Activated CD8-positive, alpha-beta memory T cell treated with anti-CD3 and anti-CD28 coated beads for 36 hours (primary cell): ENCODE measurements at regions not wholly inside any gene's neighbourhood (a gene's known extent, or its start where the extent isn't known, plus 50 kb on each side); places are given as distances from the start of the nearest gene placed in this dataset.

Experiments
- CTCF ChIA-PET: fragments of 350-600 bp; sonication (Branson Sonifier 250); formaldehyde crosslinking; loops from one replicate; lab custom pipeline; 2021; ENCODE audit warnings: antibody characterized with exemption; lab: Charles Lee
- POLR2A ChIA-PET: fragments of 350-600 bp; sonication (Branson Sonifier 250); formaldehyde crosslinking; loops from one replicate; lab custom pipeline; 2021; ENCODE audit warnings: antibody characterized with exemption; lab: Charles Lee

DNA sequence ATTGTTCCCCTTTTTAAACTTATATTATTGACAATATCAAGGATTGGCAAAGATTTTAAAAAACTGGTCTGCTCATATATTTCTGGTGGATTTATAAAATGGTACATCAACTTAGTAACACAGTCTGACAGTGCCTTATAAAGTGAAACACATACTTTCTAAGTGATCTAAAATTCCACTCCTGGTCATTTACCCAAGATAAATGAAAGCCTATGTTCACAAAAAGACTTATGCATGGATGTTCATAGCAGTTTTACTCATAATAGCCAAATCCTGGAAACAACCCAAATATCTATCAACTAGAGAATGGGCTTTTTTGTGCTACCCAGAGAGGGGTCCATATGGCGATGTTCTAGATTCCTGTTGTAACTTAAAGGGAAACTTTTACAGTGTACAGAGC is 222.4 kb upstream of the FAM83B start:
- ChIA-PET CTCF (no interaction called here), POLR2A (no interaction called here)

DNA sequence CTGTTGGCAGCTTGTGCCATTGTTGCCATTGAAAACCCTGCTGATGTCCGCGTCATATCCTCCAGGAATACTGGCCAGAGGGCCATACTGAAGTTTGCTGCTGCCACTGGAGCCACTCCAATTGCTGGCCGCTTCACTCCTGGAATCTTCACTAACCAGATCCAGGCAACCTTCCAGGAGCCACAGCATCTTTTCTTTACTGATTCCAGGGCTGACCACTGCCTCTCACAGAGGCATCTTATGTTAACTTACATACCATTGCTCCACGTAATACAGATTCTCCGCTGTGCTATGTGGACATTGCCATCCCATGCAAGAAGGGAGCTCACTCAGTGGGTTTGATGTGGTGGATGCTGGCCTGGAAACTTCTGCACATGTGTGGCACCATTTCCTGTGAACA is 221.8 kb upstream of the FAM83B start:
- ChIA-PET CTCF (no interaction called here), POLR2A (no interaction called here)

DNA sequence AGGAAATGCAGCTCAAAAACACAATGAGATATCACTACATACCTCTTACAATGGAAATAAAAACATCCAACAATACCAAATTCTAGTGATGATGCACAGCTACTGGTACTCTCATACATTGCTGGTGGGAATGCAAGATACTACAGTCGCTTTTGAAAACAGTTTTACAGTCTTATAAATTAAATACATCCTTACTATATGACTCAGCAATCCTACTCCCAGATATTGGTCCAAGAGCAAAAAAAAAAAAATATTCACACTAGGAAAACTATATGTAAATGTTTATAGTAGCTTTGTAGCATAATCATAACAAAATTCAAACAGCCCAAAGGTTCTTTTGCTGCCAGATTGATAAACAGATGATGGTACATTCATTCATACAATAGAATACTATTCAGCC is 217.4 kb upstream of the FAM83B start:
- ChIA-PET POLR2A (no interaction called here), CTCF (no interaction called here)

DNA sequence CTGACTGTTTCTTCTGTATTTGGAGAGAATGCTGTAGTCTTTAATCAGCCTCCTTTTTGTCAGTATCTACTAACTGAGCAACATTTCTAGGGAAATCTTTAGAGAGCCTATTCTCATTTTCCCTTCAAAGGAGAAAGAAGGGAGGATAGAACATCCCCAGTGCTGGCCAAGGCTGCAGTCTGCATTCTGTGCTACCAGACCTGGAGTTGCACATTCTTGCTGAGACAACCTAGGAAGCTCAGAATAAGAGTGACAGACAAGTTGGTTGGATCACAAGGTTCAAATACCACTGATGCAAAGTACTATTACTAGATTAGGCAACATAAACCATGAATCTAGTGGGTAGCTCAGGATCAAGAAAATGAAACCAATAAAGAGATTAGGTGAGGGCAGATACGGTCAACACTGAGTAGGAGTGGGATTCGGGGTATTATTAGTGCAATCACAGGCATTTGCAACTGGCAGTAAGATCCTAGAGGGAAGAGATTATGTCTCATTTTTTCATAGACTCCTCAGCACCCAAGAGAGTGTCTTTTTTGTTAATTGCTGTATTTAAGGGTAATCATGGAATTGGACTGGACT is 213.5 kb upstream of the FAM83B start:
- CTCF ChIA-PET, result no interaction called here
- POLR2A ChIA-PET, result no interaction called here

DNA sequence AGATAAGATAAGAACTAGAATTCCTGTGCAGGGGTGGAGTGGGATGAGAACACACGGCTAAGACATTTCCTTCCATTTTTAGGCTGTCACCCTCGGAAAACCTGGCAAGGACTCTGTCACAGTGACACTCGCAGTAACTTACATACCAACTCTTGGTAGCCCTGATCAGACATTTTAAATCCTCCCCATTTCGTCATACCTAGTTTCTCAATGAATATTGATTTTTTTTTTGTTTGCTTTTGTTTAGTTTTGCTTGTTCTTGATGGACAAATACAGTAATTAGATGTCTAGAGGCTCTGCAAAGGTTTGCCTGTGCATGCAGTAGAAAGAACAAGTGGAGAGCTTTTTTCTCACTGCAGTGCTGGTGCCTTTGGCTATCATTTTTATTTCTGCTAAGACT is 213.0 kb upstream of the FAM83B start:
- ChIA-PET CTCF (no interaction called here), POLR2A (no interaction called here)

DNA sequence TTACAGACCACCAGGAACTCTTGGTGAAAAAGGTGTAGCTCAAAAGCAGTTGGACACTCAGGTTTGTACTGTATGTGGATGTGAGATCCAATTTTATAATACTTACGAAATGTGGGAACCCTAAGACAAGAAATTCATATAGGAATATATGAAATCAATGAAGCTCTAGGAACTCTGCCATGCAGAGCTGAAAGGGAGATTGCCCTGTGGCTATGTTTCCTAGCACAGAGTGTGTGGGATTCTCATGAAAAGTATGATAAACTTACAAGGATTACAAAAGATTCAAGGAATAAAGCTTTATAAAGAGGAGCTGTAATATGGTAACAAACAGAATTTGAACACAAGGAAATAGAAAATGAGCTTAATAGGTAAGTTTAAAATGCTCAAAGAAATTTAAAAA is 205.7 kb upstream of the FAM83B start:
- ChIA-PET POLR2A (no interaction called here), CTCF (no interaction called here)

DNA sequence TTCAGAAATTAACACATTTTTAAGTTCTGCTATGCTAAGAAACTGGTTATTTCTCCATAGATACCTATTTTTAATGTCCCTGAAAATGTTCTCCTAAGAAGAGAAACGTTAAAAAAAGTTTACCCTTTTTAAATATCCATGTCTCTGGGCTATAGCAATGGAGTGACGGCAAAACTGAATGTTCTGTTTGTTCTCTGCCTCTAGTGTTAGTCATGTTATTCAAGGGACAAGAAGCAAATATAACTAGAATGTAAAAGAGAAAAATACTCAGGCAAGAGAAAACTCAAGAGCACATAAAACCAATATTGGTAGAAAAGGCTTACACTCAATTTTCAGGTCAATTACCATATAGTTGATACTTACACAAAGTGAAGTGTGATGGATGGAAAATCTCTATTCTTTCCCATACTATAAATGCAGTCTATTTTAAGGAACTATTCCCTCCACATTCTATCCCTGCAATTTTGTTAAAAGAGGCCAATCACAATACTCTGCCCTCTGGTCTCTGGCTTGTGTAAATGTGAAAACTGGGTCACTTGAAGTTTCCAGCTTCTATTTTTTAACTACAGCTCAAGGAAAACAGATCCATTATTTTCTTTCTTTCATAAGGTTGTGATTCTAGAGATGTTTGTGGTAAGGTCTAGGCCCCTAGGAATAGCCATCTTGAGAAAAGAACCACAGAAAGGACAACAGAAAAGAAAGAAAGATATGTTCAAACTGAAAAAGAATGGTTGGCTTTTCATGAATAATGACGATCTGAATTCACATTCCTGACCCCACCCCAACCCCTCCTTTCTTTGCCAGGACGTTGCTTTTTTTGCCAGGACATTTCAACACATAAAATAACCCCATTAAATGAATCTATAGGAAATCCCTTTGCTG is 200.3 kb upstream of the FAM83B start:
- POLR2A ChIA-PET, result interaction anchor here (0.6 kb wide), 1 partner anchor 15 kb away, joined by 3 read pairs; no protein-coding TSS in a partner anchor
- CTCF ChIA-PET, result no interaction called here

DNA sequence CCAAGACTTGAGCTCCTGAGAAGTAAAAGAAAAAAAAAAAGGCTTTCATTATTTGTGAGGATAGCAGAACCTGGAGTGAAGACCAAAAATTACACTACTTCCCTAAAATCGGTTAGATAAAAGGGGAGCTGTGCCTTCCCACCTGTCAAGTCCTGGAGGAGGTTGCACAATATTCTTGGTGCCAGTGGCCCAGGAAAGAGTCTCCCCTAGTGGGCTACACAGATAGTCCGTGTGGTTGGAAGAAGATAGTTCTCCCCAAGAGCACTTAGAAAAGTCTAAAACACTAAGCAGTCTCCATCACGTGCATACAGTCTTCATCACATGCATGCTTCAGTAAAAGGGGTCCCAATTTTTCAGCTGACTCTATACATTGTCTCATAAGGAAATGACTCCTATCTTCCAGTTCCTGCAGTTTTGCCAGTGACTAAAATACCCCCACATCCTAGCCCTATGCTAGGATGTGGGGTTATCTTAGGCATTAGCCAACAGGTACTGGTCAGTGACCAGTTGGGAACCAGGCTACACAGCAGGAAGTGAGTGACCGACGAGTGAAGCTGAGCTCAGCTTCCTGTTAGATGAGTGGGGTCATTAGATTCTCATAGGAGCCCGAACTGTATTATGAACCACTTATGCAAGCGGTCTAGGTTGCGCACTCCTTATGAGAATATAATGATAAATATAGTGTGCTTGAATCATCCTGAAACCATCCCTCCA is 199.5 kb upstream of the FAM83B start:
- ChIA-PET CTCF (no interaction called here), POLR2A (interaction anchor here (0.6 kb wide), 1 partner anchor 15 kb away, joined by 3 read pairs; no protein-coding TSS in a partner anchor)

DNA sequence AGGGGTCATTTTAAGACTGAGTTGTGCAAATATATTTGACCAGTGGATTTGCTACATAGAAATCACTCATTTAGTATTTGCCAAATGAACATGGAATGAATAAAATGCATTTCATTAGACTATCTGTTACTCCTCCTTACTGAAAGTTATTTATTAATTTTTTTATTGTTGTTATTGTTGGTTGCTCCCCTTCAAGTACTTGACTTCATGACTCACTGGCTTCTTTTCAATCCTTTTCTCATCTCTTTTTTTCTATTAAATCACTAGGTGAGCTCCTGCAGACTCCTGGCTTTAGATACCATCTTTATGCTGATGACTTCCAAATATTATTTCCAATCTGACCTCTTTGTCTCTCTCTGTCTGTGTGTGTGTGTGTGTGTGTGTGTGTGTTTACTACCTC is 192.2 kb upstream of the FAM83B start:
- CTCF ChIA-PET, result no interaction called here
- POLR2A ChIA-PET, result no interaction called here

DNA sequence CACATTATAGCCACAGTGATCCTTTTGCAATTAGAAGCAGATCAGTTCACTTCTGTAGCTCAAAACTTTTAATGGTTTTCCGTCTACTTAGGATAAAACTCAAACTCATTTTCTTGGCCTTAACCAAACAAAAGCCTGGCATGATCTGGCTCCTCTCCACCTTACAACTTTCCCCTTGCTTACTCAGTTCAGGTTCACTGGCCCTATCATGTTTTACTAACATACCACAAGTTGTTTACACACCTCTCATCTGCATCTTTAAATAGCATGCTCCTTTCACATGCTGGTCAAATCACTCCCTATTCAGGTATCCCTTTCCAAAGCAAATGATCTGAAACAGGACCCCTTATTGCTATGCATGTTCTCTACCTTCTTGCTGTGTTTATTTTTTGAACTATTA is 191.4 kb upstream of the FAM83B start:
- ChIA-PET POLR2A (no interaction called here), CTCF (no interaction called here)

DNA sequence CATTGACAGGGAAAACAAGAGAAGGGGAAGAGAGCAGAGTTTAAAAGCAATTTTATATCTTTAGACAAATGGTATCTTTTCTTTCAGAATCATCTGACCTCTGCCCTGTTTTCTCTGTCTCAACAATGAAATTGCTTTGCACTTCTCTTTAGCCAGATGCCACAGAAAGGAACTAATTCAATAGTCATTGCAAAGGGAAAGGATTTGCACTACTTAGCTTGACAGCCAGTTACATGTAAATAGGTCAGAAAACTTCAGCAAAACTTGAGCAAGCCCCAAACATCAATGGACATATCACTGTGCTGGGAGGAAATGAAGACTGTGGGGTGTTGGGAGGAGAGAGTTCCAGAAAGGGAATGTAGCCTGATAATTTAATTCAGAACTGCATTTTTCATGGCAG is 181.3 kb upstream of the FAM83B start:
- ChIA-PET POLR2A (no interaction called here), CTCF (no interaction called here)

DNA sequence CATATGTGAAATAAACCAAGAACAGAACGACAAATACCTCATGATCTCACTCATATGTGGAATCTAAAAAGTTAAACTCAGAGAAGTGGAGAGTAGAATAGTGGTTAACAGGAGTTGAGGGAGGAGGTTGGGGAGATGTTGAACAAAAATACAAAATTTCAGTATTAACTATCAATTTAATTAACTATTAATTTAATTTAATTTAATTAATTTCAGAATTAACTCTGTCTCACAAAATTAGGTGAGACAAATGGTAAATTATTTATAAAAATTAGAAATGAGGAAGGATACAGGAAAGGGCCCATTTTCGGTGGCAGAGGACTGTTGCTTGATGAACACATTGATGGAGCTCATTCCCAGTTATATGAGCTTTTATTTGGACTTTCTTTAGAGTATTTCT is 166.0 kb upstream of the FAM83B start:
- ChIA-PET POLR2A (no interaction called here), CTCF (no interaction called here)

DNA sequence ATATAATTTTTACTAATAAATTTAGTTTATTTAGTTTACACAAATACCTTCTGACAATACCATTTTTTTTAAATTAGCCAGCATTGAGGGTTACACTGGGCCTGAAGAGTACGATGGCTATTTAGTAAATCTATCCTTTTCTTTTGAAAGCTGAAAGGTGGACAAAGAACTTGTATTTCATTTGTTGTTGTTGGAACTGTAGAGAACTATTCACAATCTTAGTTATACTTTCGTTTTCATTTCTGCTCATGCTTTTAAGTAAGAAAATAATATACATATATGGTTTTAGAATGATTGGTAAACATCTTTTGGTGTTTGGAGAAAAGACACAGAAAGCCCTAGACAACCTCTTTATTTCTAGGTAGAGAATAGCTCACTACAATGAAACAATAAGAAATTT is 165.3 kb upstream of the FAM83B start:
- ChIA-PET POLR2A (no interaction called here), CTCF (no interaction called here)

DNA sequence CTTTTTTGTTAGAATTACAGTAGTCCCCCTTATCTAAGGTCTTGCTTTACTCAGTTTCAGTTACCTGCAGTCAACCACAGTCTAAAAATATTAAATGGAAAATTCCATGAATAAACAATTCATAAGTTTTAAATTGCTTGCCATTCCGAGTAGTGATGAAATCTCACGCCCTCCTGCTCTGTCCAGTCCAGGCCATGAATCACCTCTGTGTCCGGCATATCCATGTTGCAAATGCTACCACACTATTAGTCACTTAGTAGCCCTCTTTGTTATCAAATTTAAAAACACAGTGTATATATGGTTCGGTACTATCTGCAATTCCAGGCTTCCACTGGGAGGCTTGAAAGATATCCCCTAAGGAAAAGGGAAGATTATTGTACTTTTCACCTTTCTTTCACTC is 164.6 kb upstream of the FAM83B start:
- ChIA-PET POLR2A (no interaction called here), CTCF (no interaction called here)

DNA sequence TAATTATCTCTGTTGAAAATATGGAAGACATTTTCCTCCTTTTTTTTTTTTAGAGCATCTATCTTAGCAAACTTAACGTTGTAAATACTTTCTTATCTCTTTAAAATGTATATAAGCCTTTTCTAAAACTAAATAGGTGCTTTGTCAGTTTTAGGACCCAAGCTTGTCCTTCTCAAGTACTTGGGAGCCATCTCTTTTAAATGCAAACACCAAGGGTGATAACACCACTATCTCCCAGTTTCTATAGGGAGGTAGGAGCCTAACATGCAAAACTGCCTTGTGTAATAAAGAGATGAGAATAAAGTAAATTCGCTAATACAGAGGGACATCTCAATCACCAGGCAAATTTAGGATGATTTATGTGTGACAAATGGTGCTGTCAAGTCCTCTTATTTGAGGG is 157.0 kb upstream of the FAM83B start:
- ChIA-PET CTCF (no interaction called here), POLR2A (no interaction called here)

DNA sequence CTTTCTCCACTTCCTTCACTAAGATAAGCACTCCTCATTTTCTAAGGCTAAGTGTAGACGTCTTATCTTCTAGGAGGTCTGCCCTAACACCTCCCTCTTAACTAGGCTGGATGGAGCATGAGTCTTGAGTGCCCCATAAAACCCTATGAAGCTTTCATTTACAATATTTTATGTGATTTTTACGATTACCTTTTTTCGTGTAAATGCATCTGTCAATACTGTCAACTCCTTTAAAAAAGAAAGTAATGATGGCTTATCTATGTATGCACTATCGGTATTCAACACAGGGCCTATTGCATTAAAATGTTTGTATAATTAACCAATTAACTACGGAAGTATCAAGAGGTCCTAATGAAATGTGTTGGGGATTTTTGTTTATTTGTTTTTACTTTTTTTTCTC is 156.0 kb upstream of the FAM83B start:
- POLR2A ChIA-PET, result no interaction called here
- CTCF ChIA-PET, result no interaction called here

DNA sequence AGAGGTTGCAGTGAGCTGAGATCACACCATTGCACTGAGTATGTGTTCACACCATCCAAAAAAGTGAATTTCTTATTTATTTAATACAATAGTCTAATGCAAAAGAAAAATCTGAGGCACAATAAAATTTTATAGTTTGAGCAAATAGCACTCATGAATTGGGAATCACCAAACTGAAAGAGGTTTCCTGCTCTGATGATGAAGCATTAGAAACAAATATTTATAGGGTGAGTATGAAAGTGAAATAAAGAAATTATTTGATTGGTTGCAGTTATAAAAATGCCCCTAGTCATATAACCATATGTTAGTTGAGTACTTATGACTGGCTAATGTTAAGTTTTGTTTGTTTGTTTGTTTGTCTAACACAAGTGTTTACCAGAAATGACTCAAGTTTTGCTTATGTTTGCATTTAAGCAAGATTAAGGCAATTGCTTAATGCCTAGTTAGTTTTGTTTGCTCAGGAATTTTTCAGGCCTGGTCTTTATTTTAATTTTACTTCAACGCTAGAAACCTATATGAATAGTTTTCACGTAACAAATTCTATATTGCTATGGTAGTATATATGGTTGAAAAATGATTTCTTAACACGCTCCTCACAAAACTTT is 151.5 kb upstream of the FAM83B start:
- ChIA-PET CTCF (no interaction called here), POLR2A (no interaction called here)

DNA sequence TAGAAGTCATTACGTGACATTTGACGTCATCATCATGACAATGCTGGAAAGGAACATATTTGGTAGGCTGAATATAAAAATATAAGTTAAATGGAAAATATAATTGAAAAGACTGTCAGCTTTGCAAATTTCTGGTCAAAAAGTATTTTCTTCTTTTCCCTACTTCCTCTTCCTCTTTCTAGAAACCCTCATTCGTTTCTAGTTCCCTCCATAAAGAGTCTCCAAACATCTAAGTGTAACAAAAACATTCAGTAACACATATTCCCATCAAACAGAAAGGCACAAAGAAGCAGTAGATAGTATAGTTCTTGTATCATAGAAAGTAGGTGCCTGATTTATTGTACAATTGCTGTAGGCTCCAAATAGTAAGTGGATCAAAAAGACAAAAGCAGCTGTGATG is 150.8 kb upstream of the FAM83B start:
- ChIA-PET CTCF (no interaction called here), POLR2A (no interaction called here)

DNA sequence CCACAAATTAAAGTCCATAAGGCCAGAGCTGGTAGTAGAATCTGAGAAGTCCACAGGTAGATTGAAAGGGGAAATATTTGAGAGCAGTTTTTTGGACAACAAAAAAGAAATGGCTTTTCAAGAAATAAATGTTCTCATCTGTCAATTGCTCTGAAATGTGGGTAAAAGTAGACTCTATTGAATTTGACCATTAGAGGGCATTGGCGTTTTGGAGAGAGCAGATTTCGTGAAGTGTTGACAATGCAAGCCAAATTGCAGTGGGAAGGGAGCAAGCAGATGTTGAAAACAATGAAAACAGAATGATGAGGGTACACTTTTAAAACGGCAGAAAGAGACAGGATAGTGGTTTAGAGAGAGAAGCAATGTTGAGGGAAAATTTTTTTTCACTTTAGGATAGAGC is 149.1 kb upstream of the FAM83B start:
- POLR2A ChIA-PET, result no interaction called here

DNA sequence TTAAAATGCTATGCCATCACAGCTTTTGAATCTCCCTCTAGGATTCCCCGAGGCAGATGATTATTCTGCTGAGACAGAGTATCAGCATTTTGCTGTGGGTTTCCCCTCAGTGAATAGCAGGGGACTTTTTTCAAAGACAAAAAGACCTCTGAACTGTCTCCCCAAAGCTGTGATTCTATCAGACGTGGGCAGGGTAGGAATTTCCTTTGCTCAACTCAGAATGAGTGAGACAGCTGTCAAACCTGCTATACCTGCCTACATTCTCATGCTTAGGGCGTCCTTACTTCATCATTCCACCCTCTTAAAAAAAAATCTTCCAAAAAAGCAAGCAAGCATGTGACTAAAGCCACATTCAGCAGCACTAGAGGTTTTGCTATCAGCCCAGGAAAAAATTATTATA is 147.6 kb upstream of the FAM83B start:
- CTCF ChIA-PET, result no interaction called here

More for the DNA sequence above, 149.1 kb upstream of the FAM83B start:
- CTCF ChIA-PET, result no interaction called here

More for the DNA sequence above, 147.6 kb upstream of the FAM83B start:
- POLR2A ChIA-PET, result no interaction called here
